Trophoblast cell (in vitro differentiated cells and primary cell): ENCODE measurements at regions not wholly inside any gene's neighbourhood (a gene's known extent, or its start where the extent isn't known, plus 50 kb on each side); places are given as distances from the start of the nearest gene placed in this dataset.
A peak's percentile ranks its signal among the peaks of the same experiment; 100 is the strongest.

Experiments used
- DNase-seq, 2 donors: peaks; one replicate each; pipeline ENCODE4 v3.0.0-alpha.2; 2016
- H2AFZ ChIP-seq: 2 replicates; pipeline ENCODE4 v1.6.1; 2013; ENCODE audit warnings: low read length, moderate library complexity, mild to moderate bottlenecking; ENCODE audit not compliant: insufficient read depth, poor library complexity
- H2AK5ac ChIP-seq: 2 replicates; pipeline ENCODE4 v1.6.1; 2013; ENCODE audit warnings: mild to moderate bottlenecking, low read length
- H2BK120ac ChIP-seq: 2 replicates; pipeline ENCODE4 v1.6.1; 2013; ENCODE audit warnings: low read length, mild to moderate bottlenecking, moderate library complexity; ENCODE audit not compliant: insufficient read depth, poor library complexity
- H2BK12ac ChIP-seq: 2 replicates; pipeline ENCODE4 v1.6.1; 2013; ENCODE audit warnings: mild to moderate bottlenecking, low read length, moderate library complexity
- H2BK5ac ChIP-seq: 2 replicates; pipeline ENCODE4 v1.6.1; 2013; ENCODE audit warnings: low read length, low read depth, moderate library complexity, mild to moderate bottlenecking; ENCODE audit not compliant: poor library complexity
- H3K14ac ChIP-seq: 2 replicates; pipeline ENCODE4 v1.6.1; 2013; ENCODE audit warnings: mild to moderate bottlenecking, low read length
- H3K18ac ChIP-seq: 2 replicates; pipeline ENCODE4 v1.6.1; 2013; ENCODE audit warnings: mild to moderate bottlenecking, low read length
- H3K23ac ChIP-seq: 2 replicates; pipeline ENCODE4 v1.6.1; 2013; ENCODE audit warnings: low read length
- H3K27ac ChIP-seq: 2 replicates; pipeline ENCODE4 v1.5.1; 2013; ENCODE audit warnings: low read depth, mild to moderate bottlenecking, inconsistent platforms, low read length, moderate library complexity
- H3K27me3 ChIP-seq: 2 replicates; pipeline ENCODE4 v1.6.1; 2013; ENCODE audit warnings: inconsistent platforms, mild to moderate bottlenecking, low read length, moderate library complexity; ENCODE audit not compliant: insufficient read depth
- H3K36me3 ChIP-seq, 2 experiments: 1 replicate in 1 of 2; 2 replicates in 1 of 2; pipeline ENCODE4 v1.6.1; 2013; ENCODE audit warnings: low read length in 2 of 2, mild to moderate bottlenecking in 2 of 2, moderate library complexity in 1 of 2; ENCODE audit not compliant: insufficient read depth in 2 of 2, control insufficient read depth in 1 of 2
- H3K4ac ChIP-seq: 2 replicates; pipeline ENCODE4 v1.6.1; 2013; ENCODE audit warnings: low read depth, mild to moderate bottlenecking, low read length, moderate library complexity
- H3K4me1 ChIP-seq, 2 experiments: 1 replicate in 1 of 2; 2 replicates in 1 of 2; pipeline ENCODE4 v1.6.1; 2013; ENCODE audit warnings: low read length in 2 of 2, mild to moderate bottlenecking in 2 of 2, moderate library complexity in 1 of 2; ENCODE audit not compliant: insufficient read depth in 2 of 2, control insufficient read depth in 1 of 2
- H3K4me2 ChIP-seq: 2 replicates; pipeline ENCODE4 v1.6.1; 2013; ENCODE audit warnings: inconsistent platforms, mild to moderate bottlenecking, low read length, moderate library complexity
- H3K4me3 ChIP-seq: 2 replicates; pipeline ENCODE4 v1.5.1; 2013; ENCODE audit warnings: mild to moderate bottlenecking, low read depth, low read length, inconsistent platforms
- H3K79me1 ChIP-seq: one replicate; pipeline ENCODE4 v1.6.1; 2013; ENCODE audit warnings: low read length
- H3K79me2 ChIP-seq: 2 replicates; pipeline ENCODE4 v1.6.1; 2013; ENCODE audit warnings: low read length, mild to moderate bottlenecking; ENCODE audit not compliant: control insufficient read depth, insufficient read depth, poor library complexity
- H3K9ac ChIP-seq: 2 replicates; pipeline ENCODE4 v1.6.1; 2013; ENCODE audit warnings: mild to moderate bottlenecking, low read length
- H3K9me3 ChIP-seq: 2 replicates; pipeline ENCODE4 v1.6.1; 2013; ENCODE audit warnings: low read depth, mild to moderate bottlenecking, control low read depth, inconsistent platforms, low read length; ENCODE audit not compliant: insufficient read depth
- H4K12ac ChIP-seq: 2 replicates; pipeline ENCODE4 v1.6.1; 2013; ENCODE audit warnings: low read depth, mild to moderate bottlenecking, low read length, moderate library complexity
- H4K8ac ChIP-seq: 2 replicates; pipeline ENCODE4 v1.6.1; 2013; ENCODE audit warnings: low read depth, mild to moderate bottlenecking, low read length, moderate library complexity
- H4K91ac ChIP-seq: one replicate; pipeline ENCODE4 v1.6.1; 2013; ENCODE audit warnings: low read depth, mild to moderate bottlenecking, low read length, moderate library complexity
- WGBS: extraction: QIAGEN DNeasy Blood & Tissue Kit; methylation state at CpG from one replicate; pipeline ENCODE4 v1.1.7; 2013; ENCODE audit warnings: missing lambda C conversion rate; ENCODE audit not compliant: insufficient read length, insufficient coverage; ENCODE audit errors: extremely low coverage; 5-methylcytosine and 5-hydroxymethylcytosine counted together

DNA sequence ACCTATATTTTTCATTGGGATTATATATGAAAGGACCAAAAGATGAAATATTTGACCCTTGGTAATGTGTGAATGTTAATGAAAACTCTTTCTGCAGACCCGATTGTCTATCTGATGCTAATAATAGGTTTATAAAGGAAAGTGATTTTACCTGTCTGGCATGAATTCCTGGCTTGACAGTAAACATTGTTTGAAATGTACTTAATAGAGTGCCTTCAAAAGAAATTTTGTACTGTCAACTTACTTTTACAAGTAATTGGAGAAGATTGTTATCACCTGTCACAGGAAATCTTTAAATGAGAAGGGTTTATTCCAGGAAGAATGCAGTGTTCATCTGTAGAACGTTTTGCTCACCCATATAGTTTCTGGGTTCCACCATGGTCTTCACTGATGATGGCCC, 588.2 kb downstream of the INHBA start:
- H3K14ac ChIP-seq = no peak overlapping the region
- DNase-seq = no peak
- H2AFZ ChIP-seq = no peak overlapping the region
- H3K4me2 ChIP-seq = no peak overlapping the region
- H3K4me1 ChIP-seq = peaks cover 5 to 12% of the 10 kb centered on the region in 2 experiments
- no peak overlapping the region for H2BK12ac ChIP-seq
- H2BK120ac ChIP-seq = no peak overlapping the region
- H3K27me3 ChIP-seq = no peaks in the 10 kb centered on the region
- no peak overlapping the region for H3K18ac ChIP-seq
- H3K23ac ChIP-seq = no peak overlapping the region
- WGBS = no CpG with 5 or more reads among the region's 2 CpGs
- H4K12ac ChIP-seq = no peak overlapping the region
- H4K91ac ChIP-seq = no peak overlapping the region
- H4K8ac ChIP-seq = no peak overlapping the region
- H3K4me3 ChIP-seq = no peak overlapping the region
- peaks cover 2% of the 10 kb centered on the region for H3K79me2 ChIP-seq
- no peak overlapping the region for H3K4ac ChIP-seq
- H3K27ac ChIP-seq = peak overlapping the region; percentile 72
- H3K9me3 ChIP-seq = no peaks in the 10 kb centered on the region
- no peak overlapping the region for H3K9ac ChIP-seq
- H3K79me1 ChIP-seq = peaks cover 22% of the 10 kb centered on the region
- H2AK5ac ChIP-seq = no peak overlapping the region
- no peak overlapping the region for H2BK5ac ChIP-seq
- H3K36me3 ChIP-seq = no peaks in the 10 kb centered on the region

- H3K23ac ChIP-seq = no peak overlapping the region
Observed at GRCh38 chr7:41114131-41114530, 588.8 kb downstream of the INHBA start.

DNA sequence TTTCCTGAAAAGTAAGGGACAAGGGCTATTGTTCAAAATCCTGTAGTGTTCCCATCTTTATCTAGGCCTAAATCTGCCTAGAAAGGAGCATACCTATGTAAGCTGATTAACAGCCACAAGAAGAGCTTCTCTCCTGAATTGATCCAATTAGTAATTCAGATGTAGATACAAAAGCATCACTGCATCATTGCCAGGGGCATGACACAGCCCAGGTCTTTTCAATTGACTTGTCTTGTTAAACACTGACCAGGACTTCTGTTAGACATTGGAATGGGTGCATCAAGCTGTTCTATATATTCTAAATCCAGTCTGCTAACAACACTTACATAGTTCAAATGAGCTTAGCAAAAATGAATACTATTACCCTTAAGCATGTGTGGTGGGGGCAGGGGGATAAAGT, 589.2 kb downstream of the INHBA start:
- Histone ChIP-seq H4K8ac (no peak overlapping the region), H3K36me3 (no peaks in the 10 kb centered on the region), H2BK120ac (no peak overlapping the region), H3K4me3 (no peak overlapping the region), H2AFZ (no peak overlapping the region), H3K4me1 (peaks cover 5 to 12% of the 10 kb centered on the region in 2 experiments), H3K27ac (peak overlapping the region; percentile 90), H3K14ac (no peak overlapping the region), H3K27me3 (no peaks in the 10 kb centered on the region), H4K12ac (no peak overlapping the region), H2BK12ac (no peak overlapping the region), H2BK5ac (no peak overlapping the region), H3K4me2 (no peak overlapping the region), H3K18ac (no peak overlapping the region), H3K23ac (no peak overlapping the region), H3K9ac (no peak overlapping the region), H4K91ac (no peak overlapping the region), H3K4ac (no peak overlapping the region), H3K9me3 (no peaks in the 10 kb centered on the region), H2AK5ac (no peak overlapping the region), H3K79me1 (peaks cover 25% of the 10 kb centered on the region), H3K79me2 (peaks cover 2% of the 10 kb centered on the region)
- no peak for DNase-seq

More at GRCh38 chr7:41114131-41114530, 588.8 kb downstream of the INHBA start:
- Histone ChIP-seq H2AFZ (no peak overlapping the region), H3K4me2 (no peak overlapping the region), H3K9ac (no peak overlapping the region), H3K18ac (no peak overlapping the region), H2BK5ac (no peak overlapping the region), H3K4me1 (peaks cover 5 to 12% of the 10 kb centered on the region in 2 experiments), H2BK12ac (no peak overlapping the region), H3K79me1 (peaks cover 24% of the 10 kb centered on the region), H3K4me3 (no peak overlapping the region), H4K8ac (no peak overlapping the region), H3K36me3 (no peaks in the 10 kb centered on the region), H3K4ac (no peak overlapping the region), H3K14ac (no peak overlapping the region), H3K79me2 (peaks cover 2% of the 10 kb centered on the region), H2AK5ac (no peak overlapping the region), H3K9me3 (no peaks in the 10 kb centered on the region), H3K27ac (peak overlapping the region; percentile 90), H2BK120ac (peak overlapping the region; percentile 66), H3K27me3 (no peaks in the 10 kb centered on the region), H4K12ac (no peak overlapping the region), H4K91ac (no peak overlapping the region)
- whole genome bisulfite sequencing = no CpG with 5 or more reads among the region's 1 CpG
- no peak for DNase-seq

DNA sequence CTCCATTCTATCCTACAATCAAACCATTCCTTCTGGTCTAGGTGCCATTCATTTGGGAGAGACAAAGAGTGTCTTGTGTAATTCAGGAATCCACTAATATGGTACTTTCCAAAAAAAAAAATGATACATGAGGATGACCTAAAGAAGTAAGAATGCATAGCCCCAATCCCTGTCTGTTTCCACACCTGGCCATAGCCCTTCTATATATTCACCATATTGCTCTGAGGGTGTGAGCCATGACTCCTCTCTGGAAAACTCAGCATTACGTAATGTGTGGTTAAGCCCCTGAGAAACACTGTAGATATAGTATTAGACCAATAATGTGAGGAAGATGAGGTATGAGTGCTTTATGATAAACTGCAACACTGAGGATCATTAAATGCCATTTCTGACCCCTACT, 592.7 kb downstream of the INHBA start:
- no peaks in the 10 kb centered on the region for H3K27me3 ChIP-seq
- H3K9me3 ChIP-seq = no peaks in the 10 kb centered on the region
- no peak overlapping the region for H3K27ac ChIP-seq
- no peaks in the 10 kb centered on the region for H3K79me2 ChIP-seq
- no peak overlapping the region for H2BK5ac ChIP-seq
- no peak overlapping the region for H3K14ac ChIP-seq
- no peak overlapping the region for H2BK120ac ChIP-seq
- H2AK5ac ChIP-seq = no peak overlapping the region
- H3K4me3 ChIP-seq = no peak overlapping the region
- H3K23ac ChIP-seq = no peak overlapping the region
- peaks cover 31% of the 10 kb centered on the region for H3K79me1 ChIP-seq
- no peak overlapping the region for H2BK12ac ChIP-seq
- H3K9ac ChIP-seq = no peak overlapping the region
- H4K12ac ChIP-seq = no peak overlapping the region
- no peak overlapping the region for H3K4ac ChIP-seq
- WGBS = no CpG with 5 or more reads among the region's 1 CpG
- no peak overlapping the region for H3K18ac ChIP-seq
- H3K4me2 ChIP-seq = no peak overlapping the region
- H3K4me1 ChIP-seq = peaks cover 7 to 15% of the 10 kb centered on the region in 2 experiments
- no peak overlapping the region for H4K91ac ChIP-seq
- no peak overlapping the region for H4K8ac ChIP-seq
- no peaks in the 10 kb centered on the region for H3K36me3 ChIP-seq
- peak; percentile 79 to 91 for DNase-seq
- H2AFZ ChIP-seq = no peak overlapping the region
